ENCODE measurements at regions not wholly inside any gene's neighbourhood (a gene's known extent, or its start where the extent isn't known, plus 50 kb on each side); places are given as distances from the start of the nearest gene placed in this dataset.
"Not testable (repeated sequence)": the region's sequence is repeated elsewhere in the genome, so short reads cannot be mapped to it uniquely, and the experiment has no call there.

DNA sequence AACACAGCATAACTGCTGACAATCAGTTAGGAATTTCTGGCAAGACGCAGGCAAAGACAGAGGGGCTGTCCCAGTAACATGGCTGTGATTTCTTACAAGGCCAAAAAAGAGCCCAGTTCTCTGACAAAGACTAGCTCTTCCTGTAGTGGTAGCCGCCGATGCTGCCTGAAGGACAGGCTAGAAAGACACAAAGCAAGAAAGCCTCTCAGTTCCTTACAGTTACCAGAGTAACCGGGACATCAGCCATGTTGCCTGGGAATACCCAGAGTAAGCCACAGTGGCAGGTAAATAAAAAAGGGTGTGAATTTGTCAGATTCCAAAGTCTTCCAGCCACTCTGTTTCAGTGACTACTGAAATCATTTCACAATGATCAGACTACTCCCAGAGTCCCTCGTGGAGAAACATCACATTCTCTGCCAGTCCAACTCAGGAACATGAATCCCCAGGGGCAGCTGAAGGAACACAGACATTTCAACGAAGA lies 493.6 kb upstream of the ADAMTS9 start:
- ATAC-seq (peak; percentile 88), DNase-seq (no peak)
- intact Hi-C loops (cut with micrococcal nuclease), result no loop called here

DNA sequence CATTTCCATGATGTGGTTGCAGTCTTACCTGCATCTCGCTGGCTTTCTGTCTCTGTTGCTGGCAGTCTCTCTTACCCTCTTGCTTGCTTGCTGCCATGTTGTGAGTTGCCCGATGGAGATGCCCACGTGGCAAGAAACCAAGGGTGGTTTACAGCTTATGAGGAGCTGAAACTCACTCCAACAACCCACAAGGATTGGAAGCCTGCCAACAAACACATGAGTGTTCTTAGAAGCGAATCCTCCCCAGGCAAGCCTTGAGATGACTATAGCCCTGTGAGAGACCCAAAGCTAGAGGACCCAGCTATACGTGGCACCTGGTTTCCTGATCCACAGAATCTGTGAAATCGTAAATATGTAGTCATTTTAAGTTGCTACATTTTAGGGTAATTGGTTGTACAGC lies 490.9 kb upstream of the ADAMTS9 start:
- intact Hi-C loops (cut with micrococcal nuclease), result no loop called here
- ATAC-seq, result no peak
- DNase-seq, result no peak

DNA sequence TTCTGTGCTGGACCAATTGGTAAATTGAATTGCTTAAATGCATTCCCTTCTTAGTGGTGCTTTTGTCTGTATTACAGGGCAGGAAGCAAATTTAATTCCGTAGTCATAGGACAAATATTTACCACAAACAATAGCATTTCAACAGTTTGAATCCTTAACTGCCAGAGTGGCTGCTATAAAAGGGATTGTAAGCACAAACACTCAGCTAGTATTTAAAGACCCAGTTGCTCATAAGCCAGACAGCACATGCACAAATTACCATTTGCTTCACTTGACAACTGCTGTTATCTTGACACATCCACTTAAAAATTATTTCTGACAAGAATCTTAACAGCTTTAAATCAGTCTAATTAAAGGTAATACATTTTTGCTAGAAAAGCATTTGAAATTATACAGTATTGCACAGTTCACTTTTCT lies 490.2 kb upstream of the ADAMTS9 start:
- intact Hi-C loops (cut with micrococcal nuclease), result no loop called here
- ATAC-seq (no peak), DNase-seq (no peak)

DNA sequence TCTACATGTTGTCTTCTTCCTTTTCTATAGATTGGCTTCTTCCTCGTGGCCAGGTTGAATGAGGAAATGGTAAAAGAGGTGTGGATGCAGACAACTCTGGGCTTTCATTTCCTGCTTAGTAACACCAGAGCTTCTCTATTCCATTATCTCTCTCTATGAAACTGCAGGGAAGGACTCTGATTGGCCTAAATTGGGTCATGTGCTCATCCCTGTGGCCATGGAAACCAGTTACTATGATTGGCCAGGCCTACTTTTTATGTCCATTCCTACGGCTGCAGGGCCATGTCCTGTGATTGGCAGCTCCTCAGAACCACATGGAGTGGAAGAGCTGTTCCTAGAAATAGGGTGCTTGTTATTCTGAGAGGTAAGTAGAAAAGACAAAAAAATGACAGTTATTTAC lies 486.9 kb upstream of the ADAMTS9 start:
- DNase-seq (no peak), ATAC-seq (no peak)
- intact Hi-C loops (cut with micrococcal nuclease), result no loop called here

DNA sequence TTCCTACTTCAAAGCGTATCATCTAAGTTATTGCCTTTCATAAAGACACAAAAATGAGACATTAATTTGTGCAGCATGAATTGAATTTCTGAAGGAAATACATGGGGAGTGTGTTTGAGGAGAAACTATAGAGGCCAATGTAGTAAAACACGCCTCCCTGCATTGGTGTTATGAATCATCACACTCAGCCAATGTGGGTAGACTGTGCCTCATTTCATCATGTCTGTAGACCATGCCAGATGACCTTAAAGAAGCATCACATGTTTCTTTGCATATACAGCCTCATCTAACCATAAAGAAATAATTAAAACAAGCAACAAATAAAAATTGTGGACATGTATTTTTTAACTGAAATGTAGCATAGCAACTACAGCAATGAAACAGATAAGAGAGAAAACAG lies 486.0 kb upstream of the ADAMTS9 start:
- ATAC-seq (no peak), DNase-seq (no peak)
- intact Hi-C loops (cut with micrococcal nuclease), result no loop called here

DNA sequence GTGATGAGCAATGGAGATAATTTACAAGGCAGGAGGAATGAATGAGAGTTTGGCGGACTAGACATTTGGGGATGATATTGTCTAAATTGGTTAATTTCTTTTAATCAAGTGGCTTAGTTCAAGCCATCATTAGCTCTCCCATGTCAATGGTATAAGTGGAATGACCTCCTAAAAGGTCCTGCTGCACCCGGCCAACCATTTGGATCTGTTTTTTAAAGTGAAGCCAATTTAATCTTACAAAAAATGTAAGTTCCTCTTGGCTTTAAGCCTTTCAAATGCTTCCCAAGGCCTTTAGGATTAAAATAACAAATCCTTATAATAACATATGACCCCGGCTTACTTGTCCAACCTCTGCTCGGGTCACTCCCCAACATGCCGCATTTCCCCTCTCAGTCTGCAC lies 484.4 kb upstream of the ADAMTS9 start:
- intact Hi-C loops (cut with micrococcal nuclease), result no loop called here
- DNase-seq (no peak), ATAC-seq (no peak)

DNA sequence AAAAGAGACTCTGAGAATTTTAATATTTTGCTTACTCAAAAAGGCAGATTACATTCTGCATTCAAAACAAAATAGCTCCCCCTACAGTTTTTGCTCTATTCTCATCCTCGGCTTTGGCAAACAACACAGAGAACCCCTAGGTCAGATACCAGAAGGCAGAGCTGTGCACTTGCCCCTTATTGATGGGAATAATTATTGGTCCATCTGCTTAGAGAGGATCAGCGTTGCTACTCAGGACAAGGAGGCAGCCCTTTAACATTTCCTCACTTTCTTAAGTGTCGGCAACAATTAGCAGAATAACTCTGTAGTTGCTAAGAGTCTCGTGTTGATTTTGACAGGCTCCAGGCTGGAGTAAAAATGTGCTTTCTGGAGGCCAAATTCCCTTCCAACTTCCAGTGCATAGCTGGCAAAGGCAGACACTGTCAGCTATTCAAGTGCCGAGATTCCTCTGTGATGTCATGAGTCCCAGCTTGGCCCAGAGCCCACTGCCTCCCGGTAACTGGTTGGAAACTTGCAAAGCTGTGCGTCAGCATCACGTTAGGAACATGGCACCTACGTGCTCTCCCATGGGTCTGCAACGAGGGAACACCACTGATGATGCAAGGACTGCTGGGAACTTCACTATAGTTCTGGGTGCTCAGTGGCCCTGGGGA lies 482.7 kb upstream of the ADAMTS9 start:
- peak; percentile 90 for ATAC-seq
- DNase-seq, result peak; percentile 86
- intact Hi-C loops (cut with micrococcal nuclease), result no loop called here

DNA sequence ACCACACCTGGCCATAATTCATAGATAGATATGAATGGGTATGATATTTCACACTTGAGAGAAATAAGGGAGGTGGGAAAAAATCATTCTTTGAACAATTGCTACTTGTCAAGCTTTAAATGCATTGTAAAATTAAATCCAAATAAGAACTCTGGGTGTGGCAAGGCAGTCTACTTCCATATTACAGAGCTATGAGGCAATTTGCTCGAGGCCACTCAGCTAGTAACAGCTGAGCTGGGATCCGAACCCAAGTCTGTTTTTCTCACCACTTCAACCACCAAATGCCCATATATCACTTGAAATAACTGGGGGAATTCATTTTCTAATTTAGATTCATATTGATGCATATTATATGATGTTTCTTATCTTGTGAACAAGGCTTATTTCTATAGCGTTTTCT lies 482.2 kb upstream of the ADAMTS9 start:
- ATAC-seq (no peak), DNase-seq (no peak)
- intact Hi-C loops (cut with micrococcal nuclease), result no loop called here

DNA sequence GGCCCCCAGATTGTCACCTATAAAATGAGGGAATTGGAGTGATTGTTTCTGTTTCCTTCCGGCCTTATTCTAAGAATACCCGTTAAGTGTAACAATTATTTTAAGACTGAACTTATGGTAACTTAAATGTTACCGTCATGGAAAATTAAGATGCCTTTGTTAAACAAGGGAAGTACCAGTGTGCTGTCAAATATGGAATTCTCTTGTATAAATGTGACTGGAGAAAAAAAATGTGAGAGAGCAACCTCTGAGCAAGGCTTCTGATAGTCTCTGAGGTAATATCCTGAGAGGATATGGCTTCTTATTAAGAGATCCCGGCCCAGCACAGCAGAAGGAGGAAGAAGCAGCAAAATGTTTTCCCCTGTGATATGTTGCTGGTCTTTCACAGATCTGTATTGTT lies 480.7 kb upstream of the ADAMTS9 start:
- intact Hi-C loops (cut with micrococcal nuclease), result no loop called here
- ATAC-seq, result no peak

DNA sequence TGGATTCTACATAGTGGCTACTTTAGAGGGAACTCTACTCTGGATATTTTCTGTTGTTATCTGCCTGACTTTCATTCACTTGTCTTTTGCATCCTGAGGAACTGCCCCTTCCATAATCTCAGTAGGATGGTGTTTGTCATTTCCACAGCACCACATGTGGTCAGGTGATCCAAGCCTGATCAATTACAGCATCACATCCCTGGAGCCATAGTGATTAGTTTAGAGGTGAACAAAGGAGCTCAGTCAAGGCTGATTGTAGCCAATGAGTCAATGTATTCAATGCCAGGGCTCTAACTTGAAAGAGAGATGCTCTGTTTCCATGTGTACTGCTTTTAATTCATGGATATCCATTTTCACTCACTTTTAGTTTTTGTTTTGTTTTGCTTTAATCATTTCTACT lies 478.7 kb upstream of the ADAMTS9 start:
- DNase-seq (no peak), ATAC-seq (no peak)
- intact Hi-C loops (cut with micrococcal nuclease), result no loop called here

More for the DNA sequence above, 480.7 kb upstream of the ADAMTS9 start:
- DNase-seq, result no peak

DNA sequence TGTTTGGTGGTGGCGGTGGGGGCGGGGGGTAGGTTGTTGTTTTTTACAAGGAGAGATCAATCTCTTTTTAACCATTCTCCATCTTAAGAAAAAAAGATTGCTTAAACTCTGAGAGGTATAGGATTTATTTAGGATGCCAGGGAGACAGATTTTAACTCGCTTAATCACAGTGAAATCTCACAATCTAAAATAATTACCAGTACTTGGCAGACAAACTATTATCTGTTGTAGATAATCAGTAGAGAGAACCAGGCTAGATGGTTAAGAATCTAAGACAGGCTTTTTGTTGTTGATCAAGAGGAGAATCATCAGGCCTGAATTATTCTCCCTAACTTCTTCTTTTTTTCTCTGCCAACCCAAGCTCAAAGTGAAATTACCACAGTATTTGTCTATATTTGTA lies 470.2 kb upstream of the ADAMTS9 start:
- no peak for ATAC-seq
- no peak for DNase-seq
- intact Hi-C loops (cut with micrococcal nuclease), result no loop called here

DNA sequence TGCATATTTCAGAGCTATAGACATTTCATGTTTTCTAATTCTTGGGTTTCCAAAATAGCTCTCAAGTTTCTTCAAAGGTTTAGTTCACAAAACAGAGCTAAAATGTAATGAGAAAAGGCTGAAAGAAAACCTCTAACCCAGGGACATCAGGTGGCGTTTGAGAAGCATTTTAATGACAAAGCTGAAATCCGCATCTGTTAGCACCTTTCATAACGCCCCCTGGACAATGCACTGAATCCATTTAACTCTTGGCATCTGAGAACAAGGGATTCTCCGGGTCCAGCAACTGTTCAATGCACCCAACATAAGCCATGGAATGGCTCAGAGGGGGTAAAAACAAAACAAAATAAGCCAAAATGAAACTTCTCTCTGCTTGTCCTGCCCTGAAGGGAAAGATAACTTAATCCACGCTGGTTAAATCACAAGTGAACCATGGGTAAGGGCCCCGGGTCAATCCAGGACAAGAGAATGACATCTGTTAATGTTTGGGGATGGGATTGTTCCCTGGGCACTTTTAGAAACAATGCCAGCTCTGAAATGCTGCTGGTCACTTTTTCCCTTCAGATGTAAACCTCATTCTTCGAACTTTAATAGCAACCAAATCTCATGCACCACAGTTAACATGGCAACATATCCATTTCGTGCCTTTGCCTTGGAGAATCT lies 466.2 kb upstream of the ADAMTS9 start:
- ATAC-seq, result no peak
- no peak for DNase-seq
- intact Hi-C loops (cut with micrococcal nuclease), result no loop called here

DNA sequence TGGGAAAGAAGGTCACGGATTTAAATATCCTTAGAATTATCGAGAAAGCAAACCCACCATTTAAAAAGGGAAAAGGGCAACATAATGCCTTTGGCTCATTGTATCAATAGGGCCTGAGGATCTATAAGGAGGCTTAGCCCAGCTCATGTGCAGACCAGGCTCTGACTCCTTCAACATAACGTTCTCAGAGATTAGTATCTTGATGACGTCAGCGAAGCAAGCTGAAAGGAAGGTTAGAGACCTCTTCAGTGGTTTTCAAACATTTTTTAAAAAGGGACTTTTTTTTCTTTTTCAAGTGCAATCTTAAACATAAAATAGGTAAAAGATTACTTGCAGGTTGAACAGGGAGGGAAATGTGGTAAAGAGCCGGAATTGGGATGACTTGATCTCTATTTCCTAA lies 463.9 kb upstream of the ADAMTS9 start:
- intact Hi-C loops (cut with micrococcal nuclease), result no loop called here
- DNase-seq, result no peak

DNA sequence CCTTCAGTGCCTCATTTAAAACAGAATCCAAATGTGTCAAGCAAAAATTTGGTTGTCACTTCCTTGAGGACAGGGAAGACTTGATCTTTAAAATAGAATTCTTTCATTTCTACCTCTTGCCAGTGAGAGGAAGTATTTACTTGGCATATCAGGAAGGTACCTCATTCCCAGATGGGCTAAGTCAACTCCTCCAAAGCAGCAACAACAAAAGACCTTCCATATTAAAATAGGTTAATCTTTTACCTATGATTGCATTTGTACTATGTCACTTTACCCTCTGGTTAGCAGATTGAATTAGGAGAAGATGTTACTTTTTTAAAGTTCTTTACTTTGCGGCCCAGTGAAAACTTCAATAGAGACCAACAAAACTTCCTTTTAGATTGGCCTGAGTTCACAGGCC lies 462.1 kb upstream of the ADAMTS9 start:
- no peak for DNase-seq
- intact Hi-C loops (cut with micrococcal nuclease), result no loop called here
- no peak for ATAC-seq

More for the DNA sequence above, 463.9 kb upstream of the ADAMTS9 start:
- no peak for ATAC-seq

DNA sequence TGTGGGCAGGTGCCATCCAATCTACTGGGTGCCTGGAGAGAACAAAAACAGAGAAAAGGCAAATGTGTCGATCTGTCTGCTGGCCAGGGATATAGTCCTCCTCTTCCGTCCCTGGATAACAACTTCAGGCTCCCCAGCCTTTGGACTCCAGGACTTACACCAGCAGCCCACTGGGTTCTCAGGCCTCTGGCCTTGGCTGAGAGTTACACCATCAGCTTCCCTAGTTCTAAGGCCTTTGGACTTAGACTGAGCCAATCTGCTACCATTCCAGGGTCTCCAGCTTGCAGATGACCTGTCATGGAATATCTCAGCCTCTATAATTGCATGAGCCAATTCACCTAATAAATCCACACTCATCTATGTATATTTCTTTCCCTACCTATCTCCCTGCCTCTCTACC lies 460.9 kb upstream of the ADAMTS9 start:
- DNase-seq (no peak), ATAC-seq (no peak)
- intact Hi-C loops (cut with micrococcal nuclease), result no loop called here

DNA sequence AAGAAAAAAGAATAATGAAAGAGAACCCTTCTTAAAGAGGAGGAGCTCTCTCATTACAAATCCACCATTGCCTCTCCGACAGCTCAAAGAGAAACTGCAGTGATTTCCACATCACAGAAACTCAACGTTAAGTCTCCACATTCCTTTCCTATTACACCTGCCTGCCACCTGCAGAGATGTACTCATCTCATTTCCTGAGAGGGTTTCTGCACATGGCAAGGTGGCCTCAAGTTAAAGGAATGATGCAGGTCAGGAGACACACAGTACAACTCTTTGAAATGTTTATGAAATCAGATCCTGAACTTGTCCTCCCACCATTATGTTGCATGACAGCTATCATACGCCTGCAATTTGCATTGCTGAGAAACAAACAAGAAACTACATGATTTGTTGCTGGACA lies 458.4 kb upstream of the ADAMTS9 start:
- intact Hi-C loops (cut with micrococcal nuclease), result no loop called here
- no peak for ATAC-seq
- no peak for DNase-seq

DNA sequence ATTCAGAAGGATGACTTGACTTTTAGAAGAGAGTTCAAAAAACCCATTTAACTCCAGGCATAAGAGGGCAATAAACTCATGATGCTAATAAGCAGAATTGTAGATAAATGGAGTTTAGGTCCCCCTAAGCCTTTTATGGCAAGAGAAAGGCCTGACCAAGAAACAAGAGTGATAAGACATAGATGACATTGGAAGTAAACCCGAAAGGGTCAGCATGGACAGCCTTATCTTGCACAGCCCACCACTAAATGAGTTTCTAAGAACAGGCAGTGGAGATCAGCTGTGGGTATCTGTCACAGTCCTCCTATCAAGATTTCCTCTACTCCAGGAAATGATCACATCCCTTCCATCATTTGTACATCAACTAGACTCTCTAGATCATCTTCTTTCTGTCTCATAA lies 457.9 kb upstream of the ADAMTS9 start:
- ATAC-seq, result no peak
- no peak for DNase-seq
- intact Hi-C loops (cut with micrococcal nuclease), result no loop called here

DNA sequence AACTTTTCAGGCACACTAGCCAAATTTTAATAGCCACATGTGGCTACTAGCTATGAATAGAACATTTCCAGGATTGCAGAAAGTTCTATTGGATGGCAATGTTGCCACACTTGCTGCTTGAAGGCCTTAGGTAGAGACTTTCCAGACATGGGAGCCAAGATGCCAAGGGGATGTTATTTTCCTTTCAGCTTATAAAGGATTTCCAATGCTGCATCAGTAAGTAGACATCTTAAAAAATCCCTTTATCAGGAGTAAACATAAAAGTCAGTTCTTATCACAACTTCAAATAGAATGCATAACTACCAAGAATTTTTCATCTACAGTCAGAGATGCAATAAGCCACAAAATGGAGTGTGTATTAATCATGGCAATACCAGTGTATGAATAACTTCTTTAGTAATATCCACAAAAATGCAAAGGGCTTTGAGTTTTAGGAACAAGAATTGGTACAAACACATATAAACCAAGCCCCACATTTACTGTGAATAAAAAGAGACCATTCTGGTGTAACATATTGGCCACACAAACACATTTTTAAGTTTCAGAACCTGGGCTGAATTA lies 457.1 kb upstream of the ADAMTS9 start:
- intact Hi-C loops (cut with micrococcal nuclease), result no loop called here
- DNase-seq (no peak), ATAC-seq (no peak)

DNA sequence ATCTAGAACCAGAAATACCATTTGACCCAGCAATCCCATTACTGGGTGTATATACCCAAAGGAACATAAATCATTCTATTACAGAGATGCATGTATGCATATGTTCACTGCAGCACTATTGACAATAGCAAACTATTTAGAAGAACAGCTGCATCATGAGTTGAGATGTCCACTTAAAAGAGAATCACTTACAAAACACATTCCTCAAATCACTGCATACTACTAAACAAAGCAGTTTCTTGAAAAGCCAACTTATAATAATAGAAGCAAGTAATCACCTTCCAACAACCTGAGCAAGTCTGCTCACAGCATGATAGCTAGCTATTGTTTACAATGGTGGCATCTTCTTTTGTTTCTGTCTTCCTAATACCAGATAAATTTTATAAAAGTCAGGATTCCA lies 454.7 kb upstream of the ADAMTS9 start:
- no peak for ATAC-seq
- intact Hi-C loops (cut with micrococcal nuclease), result no loop called here

DNA sequence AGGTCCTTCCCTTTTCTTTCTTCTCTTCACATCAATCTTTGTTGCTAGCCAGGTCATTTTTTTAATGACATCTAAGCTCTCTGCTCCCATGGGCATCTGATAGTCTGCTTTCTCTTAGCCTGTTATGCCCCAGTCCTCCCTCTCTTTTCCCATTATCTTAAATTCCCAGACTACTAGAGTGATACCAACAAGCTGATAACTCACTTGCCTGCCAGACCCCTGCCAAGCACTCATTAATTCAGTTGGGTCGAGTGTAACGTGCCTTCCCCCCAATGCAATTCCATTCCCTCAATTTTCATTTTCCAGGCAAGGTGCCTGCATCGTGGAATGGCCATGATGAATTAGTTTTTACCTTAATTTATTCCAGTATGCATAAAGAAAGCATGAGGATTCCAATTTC lies 450.8 kb upstream of the ADAMTS9 start:
- no peak for ATAC-seq
- intact Hi-C loops (cut with micrococcal nuclease), result no loop called here

More for the DNA sequence above, 454.7 kb upstream of the ADAMTS9 start:
- DNase-seq, result no peak

DNA sequence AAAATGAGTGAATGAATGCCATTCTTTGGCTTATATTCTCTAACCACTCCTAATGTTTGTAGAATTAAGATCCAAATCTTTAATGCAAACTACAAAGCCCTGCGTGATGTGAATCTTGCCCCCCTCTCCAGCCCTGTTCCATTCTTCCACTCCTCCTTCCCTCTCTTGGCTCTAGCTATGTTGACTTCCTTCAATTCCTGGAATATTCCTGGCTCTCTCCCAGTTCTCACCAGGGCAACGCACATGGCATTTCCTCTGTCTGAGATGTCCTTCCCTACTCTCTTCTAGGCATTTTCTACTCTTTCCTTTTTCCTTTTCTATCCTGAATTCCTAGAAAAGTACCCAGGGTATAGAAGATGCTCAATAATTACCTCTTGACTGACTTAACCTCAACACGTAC lies 446.0 kb upstream of the ADAMTS9 start:
- ATAC-seq; DNase-seq; intact Hi-C loops (cut with micrococcal nuclease): not testable (repeated sequence)

More for the DNA sequence above, 450.8 kb upstream of the ADAMTS9 start:
- no peak for DNase-seq
